Breast epithelium (tissue), 3 donors: ENCODE measurements at regions not wholly inside any gene's neighbourhood (a gene's known extent, or its start where the extent isn't known, plus 50 kb on each side); places are given as distances from the start of the nearest gene placed in this dataset.
"Not testable (repeated sequence)": the region's sequence is repeated elsewhere in the genome, so short reads cannot be mapped to it uniquely, and the experiment has no call there.

Experiments
- POLR2A ChIP-seq: fragments of 450-650 bp; IDR thresholded peaks from one replicate; pipeline ENCODE4 v1.6.1; 2016; ENCODE audit warnings: antibody characterized with exemption, mild to moderate bottlenecking, moderate library complexity
- POLR2AphosphoS5 ChIP-seq, 3 donors: sonication (generic); formaldehyde crosslinking; IDR thresholded peaks; one replicate each; pipeline ENCODE4 v1.6.1; 2017; ENCODE audit warnings: antibody characterized with exemption in 3 of 3
- TF ChIP-seq, protein P1 (sequence below), 3 donors: fragments of 450-650 bp; IDR thresholded peaks; one replicate each; pipeline ENCODE4 v1.5.1; 2016 to 2017; ENCODE audit warnings: antibody characterized with exemption in 3 of 3, mild to moderate bottlenecking in 3 of 3, moderate library complexity in 3 of 3

DNA sequence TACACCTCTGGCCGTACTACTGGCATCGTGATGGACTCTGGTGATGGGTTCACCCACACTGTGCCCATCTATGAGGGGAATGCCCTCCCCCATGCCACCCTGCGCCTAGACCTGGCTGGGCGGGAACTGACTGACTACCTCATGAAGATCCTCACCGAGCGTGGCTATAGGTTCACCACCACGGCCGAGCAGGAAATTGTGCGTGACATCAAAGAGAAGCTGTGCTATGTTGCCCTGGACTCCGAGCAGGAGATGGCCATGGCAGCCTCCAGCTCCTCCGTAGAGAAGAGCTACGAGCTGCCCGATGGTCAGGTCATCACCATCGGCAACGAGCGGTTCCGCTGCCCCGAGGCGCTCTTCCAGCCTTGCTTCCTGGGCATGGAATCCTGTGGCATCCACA lies 98.9 kb downstream of the CCDC74A start:
- TF ChIP-seq, protein P1, sequence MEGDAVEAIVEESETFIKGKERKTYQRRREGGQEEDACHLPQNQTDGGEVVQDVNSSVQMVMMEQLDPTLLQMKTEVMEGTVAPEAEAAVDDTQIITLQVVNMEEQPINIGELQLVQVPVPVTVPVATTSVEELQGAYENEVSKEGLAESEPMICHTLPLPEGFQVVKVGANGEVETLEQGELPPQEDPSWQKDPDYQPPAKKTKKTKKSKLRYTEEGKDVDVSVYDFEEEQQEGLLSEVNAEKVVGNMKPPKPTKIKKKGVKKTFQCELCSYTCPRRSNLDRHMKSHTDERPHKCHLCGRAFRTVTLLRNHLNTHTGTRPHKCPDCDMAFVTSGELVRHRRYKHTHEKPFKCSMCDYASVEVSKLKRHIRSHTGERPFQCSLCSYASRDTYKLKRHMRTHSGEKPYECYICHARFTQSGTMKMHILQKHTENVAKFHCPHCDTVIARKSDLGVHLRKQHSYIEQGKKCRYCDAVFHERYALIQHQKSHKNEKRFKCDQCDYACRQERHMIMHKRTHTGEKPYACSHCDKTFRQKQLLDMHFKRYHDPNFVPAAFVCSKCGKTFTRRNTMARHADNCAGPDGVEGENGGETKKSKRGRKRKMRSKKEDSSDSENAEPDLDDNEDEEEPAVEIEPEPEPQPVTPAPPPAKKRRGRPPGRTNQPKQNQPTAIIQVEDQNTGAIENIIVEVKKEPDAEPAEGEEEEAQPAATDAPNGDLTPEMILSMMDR (IDR thresholded peaks at IDR 0.05), result not testable (repeated sequence)
- not testable (repeated sequence) for TF ChIP-seq POLR2A; POLR2AphosphoS5 (IDR thresholded peaks at IDR 0.05)
